ENCODE measurements at regions not wholly inside any gene's neighbourhood (a gene's known extent, or its start where the extent isn't known, plus 50 kb on each side); places are given as distances from the start of the nearest gene placed in this dataset.

DNA sequence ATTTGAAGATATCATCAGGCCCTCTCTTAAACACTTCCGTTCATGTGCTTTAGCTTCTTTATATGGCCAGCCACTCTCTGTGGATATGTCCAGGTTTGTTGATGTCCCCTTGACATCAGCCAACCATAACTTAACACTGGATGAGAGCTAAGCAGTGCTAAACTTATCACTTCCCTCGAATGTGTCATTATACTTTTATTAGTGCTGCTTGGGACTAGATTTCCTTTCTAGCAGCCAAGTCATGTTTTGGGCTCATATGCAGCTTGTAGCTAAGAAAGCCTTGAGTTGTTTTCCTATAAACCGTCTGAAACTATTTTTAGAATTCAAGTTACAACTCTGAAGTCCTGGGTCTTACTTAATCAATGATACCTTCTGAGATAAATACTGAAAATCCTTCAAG, 144.8 kb upstream of the TNP1 start:
- Histone ChIP-seq H3K9me3 (ENCODE audit: control insufficient read depth in 4 of 4, insufficient read depth in 3 of 4, low read length in 3 of 4) (no peaks in the 10 kb centered on the region), H3K36me3 (ENCODE audit: control insufficient read depth in 4 of 4, insufficient read depth in 4 of 4, low read length in 4 of 4) (no peaks in the 10 kb centered on the region), H3K27ac (ENCODE audit: low read depth in 1 of 2, low read length in 1 of 2) (no peak overlapping the region), H3K27me3 (ENCODE audit: control insufficient read depth in 3 of 3, insufficient read depth in 3 of 3, low read length in 2 of 3) (no peaks in the 10 kb centered on the region), H3K9ac (ENCODE audit: insufficient read depth in 1 of 2, low read length in 2 of 2) (no peak overlapping the region), H3K4me1 (ENCODE audit: control insufficient read depth in 5 of 5, insufficient read depth in 5 of 5, low read length in 5 of 5) (no peaks in the 10 kb centered on the region), H3K4me3 (no peak overlapping the region)
- WGBS, 2 donors, result 66% methylated on average over 3 of the region's 3 CpGs
- no peak for ATAC-seq (ENCODE audit: insufficient read depth, low FRiP score)
- DNase-seq, result no peak
- TF ChIP-seq, protein P1, sequence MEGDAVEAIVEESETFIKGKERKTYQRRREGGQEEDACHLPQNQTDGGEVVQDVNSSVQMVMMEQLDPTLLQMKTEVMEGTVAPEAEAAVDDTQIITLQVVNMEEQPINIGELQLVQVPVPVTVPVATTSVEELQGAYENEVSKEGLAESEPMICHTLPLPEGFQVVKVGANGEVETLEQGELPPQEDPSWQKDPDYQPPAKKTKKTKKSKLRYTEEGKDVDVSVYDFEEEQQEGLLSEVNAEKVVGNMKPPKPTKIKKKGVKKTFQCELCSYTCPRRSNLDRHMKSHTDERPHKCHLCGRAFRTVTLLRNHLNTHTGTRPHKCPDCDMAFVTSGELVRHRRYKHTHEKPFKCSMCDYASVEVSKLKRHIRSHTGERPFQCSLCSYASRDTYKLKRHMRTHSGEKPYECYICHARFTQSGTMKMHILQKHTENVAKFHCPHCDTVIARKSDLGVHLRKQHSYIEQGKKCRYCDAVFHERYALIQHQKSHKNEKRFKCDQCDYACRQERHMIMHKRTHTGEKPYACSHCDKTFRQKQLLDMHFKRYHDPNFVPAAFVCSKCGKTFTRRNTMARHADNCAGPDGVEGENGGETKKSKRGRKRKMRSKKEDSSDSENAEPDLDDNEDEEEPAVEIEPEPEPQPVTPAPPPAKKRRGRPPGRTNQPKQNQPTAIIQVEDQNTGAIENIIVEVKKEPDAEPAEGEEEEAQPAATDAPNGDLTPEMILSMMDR (IDR thresholded peaks at IDR 0.05; ENCODE audit: control extremely low read depth, extremely low read depth), result no peak

GRCh38 chr2:217001740-217002139, 141.9 kb upstream of the TNP1 start:
- WGBS, 2 donors, result 92% methylated on average over 2 of the region's 2 CpGs
- TF ChIP-seq, protein P1 (IDR thresholded peaks at IDR 0.05; ENCODE audit: control extremely low read depth, extremely low read depth), result no peak

GRCh38 chr2:217000406-217000805, 140.5 kb upstream of the TNP1 start:
- H3K4me1 ChIP-seq (ENCODE audit: control insufficient read depth in 5 of 5, insufficient read depth in 5 of 5, low read length in 5 of 5), result no peaks in the 10 kb centered on the region
- no peaks in the 10 kb centered on the region for H3K36me3 ChIP-seq (ENCODE audit: control insufficient read depth in 4 of 4, insufficient read depth in 4 of 4, low read length in 4 of 4)
- TF ChIP-seq, protein P1 (IDR thresholded peaks at IDR 0.05; ENCODE audit: control extremely low read depth, extremely low read depth), result no peak
- no peak for DNase-seq
- H3K9me3 ChIP-seq (ENCODE audit: control insufficient read depth in 4 of 4, insufficient read depth in 3 of 4, low read length in 3 of 4), result peaks cover 0 to 2% (median 0%) of the 10 kb centered on the region in 4 donors
- no peaks in the 10 kb centered on the region for H3K27me3 ChIP-seq (ENCODE audit: control insufficient read depth in 3 of 3, insufficient read depth in 3 of 3, low read length in 2 of 3)
- H3K4me3 ChIP-seq, result no peak overlapping the region
- ATAC-seq (ENCODE audit: insufficient read depth, low FRiP score), result no peak
- 55 to 75% methylated on average over 3 of the region's 3 CpGs for WGBS, 2 donors
- H3K27ac ChIP-seq (ENCODE audit: low read depth in 1 of 2, low read length in 1 of 2), result no peak overlapping the region
- no peak overlapping the region for H3K9ac ChIP-seq (ENCODE audit: insufficient read depth in 1 of 2, low read length in 2 of 2)

More at GRCh38 chr2:217001740-217002139, 141.9 kb upstream of the TNP1 start:
- Histone ChIP-seq H3K27me3 (ENCODE audit: control insufficient read depth in 3 of 3, insufficient read depth in 3 of 3, low read length in 2 of 3) (no peaks in the 10 kb centered on the region), H3K4me1 (ENCODE audit: control insufficient read depth in 5 of 5, insufficient read depth in 5 of 5, low read length in 5 of 5) (no peaks in the 10 kb centered on the region), H3K36me3 (ENCODE audit: control insufficient read depth in 4 of 4, insufficient read depth in 4 of 4, low read length in 4 of 4) (no peaks in the 10 kb centered on the region), H3K4me3 (no peak overlapping the region), H3K27ac (ENCODE audit: low read depth in 1 of 2, low read length in 1 of 2) (no peak overlapping the region), H3K9me3 (ENCODE audit: control insufficient read depth in 4 of 4, insufficient read depth in 3 of 4, low read length in 3 of 4) (peaks cover 0 to 2% (median 0%) of the 10 kb centered on the region in 4 donors), H3K9ac (ENCODE audit: insufficient read depth in 1 of 2, low read length in 2 of 2) (no peak overlapping the region)
- ATAC-seq (ENCODE audit: insufficient read depth, low FRiP score), result no peak
- no peak for DNase-seq

GRCh38 chr2:216996279-216996845, 136.5 kb upstream of the TNP1 start:
- TF ChIP-seq, protein P1 (IDR thresholded peaks at IDR 0.05; ENCODE audit: control extremely low read depth, extremely low read depth), result no peak
- 75 to 87% methylated on average over 8 of the region's 8 CpGs for WGBS, 2 donors

More at GRCh38 chr2:216996279-216996845, 136.5 kb upstream of the TNP1 start:
- Histone ChIP-seq H3K27me3 (ENCODE audit: control insufficient read depth in 3 of 3, insufficient read depth in 3 of 3, low read length in 2 of 3) (no peaks in the 10 kb centered on the region), H3K27ac (ENCODE audit: low read depth in 1 of 2, low read length in 1 of 2) (no peak overlapping the region), H3K4me1 (ENCODE audit: control insufficient read depth in 5 of 5, insufficient read depth in 5 of 5, low read length in 5 of 5) (peaks cover 0 to 14% (median 2%) of the 10 kb centered on the region in 5 donors), H3K4me3 (no peak overlapping the region), H3K9me3 (ENCODE audit: control insufficient read depth in 4 of 4, insufficient read depth in 3 of 4, low read length in 3 of 4) (peaks cover 0 to 2% (median 0%) of the 10 kb centered on the region in 4 donors), H3K9ac (ENCODE audit: insufficient read depth in 1 of 2, low read length in 2 of 2) (no peak overlapping the region), H3K36me3 (ENCODE audit: control insufficient read depth in 4 of 4, insufficient read depth in 4 of 4, low read length in 4 of 4) (no peaks in the 10 kb centered on the region)
- ATAC-seq (ENCODE audit: insufficient read depth, low FRiP score) (no peak), DNase-seq (no peak)
